Mucosa of descending colon (tissue), 3 donors: ENCODE measurements at regions not wholly inside any gene's neighbourhood (a gene's known extent, or its start where the extent isn't known, plus 50 kb on each side); places are given as distances from the start of the nearest gene placed in this dataset.

Experiments used
- ATAC-seq: fragments of 200-7000 bp; cut with Tn5 transposase; one replicate; pipeline ENCODE4 v1.9.1; 2020; ENCODE audit warnings: mild to moderate bottlenecking, moderate library complexity
- DNase-seq, 3 donors: peaks; one replicate each; pipeline ENCODE4 v3.0.0-alpha.2; 2020
- H3K36me3 ChIP-seq: fragments of 200-600 bp; one replicate; pipeline ENCODE4 v1.8.0; 2021; ENCODE audit warnings: low read depth, mild to moderate bottlenecking
- H3K4me1 ChIP-seq: fragments of 200-600 bp; one replicate; pipeline ENCODE4 v1.8.0; 2021; ENCODE audit warnings: low read depth, mild to moderate bottlenecking
- H3K4me3 ChIP-seq: fragments of 200-600 bp; one replicate; pipeline ENCODE4 v1.8.0; 2021; ENCODE audit warnings: mild to moderate bottlenecking
- H3K9me3 ChIP-seq: fragments of 200-600 bp; one replicate; pipeline ENCODE4 v1.8.0; 2021; ENCODE audit warnings: mild to moderate bottlenecking
- CTCF ChIP-seq: fragments of 200-600 bp; IDR thresholded peaks from one replicate; pipeline ENCODE4 v1.8.0; 2022; ENCODE audit warnings: antibody characterized with exemption, mild to moderate bottlenecking
- intact Hi-C, 2 donors: fragments of 100-400 bp; cut with DNase I in 1 of 2; cut with micrococcal nuclease in 1 of 2; formaldehyde crosslinking; loops; one replicate each; pipeline versions ENCODE4 v1.11.0 to v1.11.1; 2022; cut with DNase I, micrococcal nuclease
- donor health status: DM: no; HTN: no; CAD: no; lungs with moderate emphysema.
- donor health status: DM: no; HTN: no; CAD: no.
- donor health status: DM: no; HTN: yes; CAD: no.

DNA sequence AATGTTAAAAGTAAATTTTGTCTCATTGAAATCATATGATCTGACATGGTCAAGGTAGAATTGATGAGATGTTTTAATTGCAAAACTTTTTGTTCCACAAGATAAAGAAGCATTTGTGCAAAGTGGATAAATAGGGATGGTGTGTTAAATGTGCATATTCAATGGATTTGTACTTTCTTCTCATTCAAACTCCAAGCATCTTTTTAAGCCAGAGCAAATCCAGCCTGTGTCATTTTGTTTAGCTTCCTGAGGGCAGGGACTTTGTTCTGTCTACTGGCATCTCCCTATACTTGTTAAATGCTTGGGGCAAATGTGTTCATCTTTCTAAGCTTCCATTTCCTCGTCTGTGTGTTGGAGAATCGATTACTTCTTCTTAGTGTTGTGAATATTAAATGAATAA, 200.3 kb downstream of the SLIT2 start:
- intact Hi-C loops: no loop called here

GRCh38 chr4:20454515-20454914, 202.8 kb downstream of the SLIT2 start:
- no peak overlapping the region for H3K4me3 ChIP-seq
- no peaks in the 10 kb centered on the region for H3K9me3 ChIP-seq
- TF ChIP-seq CTCF: no peak
- intact Hi-C loops: no loop called here
- ATAC-seq (no peak), DNase-seq (no peak)
- no peaks in the 10 kb centered on the region for H3K36me3 ChIP-seq
- no peaks in the 10 kb centered on the region for H3K4me1 ChIP-seq

More for the DNA sequence above, 200.3 kb downstream of the SLIT2 start:
- ATAC-seq: no peak
- Histone ChIP-seq H3K36me3 (no peaks in the 10 kb centered on the region), H3K4me3 (no peak overlapping the region), H3K9me3 (no peaks in the 10 kb centered on the region), H3K4me1 (no peaks in the 10 kb centered on the region)
- no peak for DNase-seq
- TF ChIP-seq CTCF: no peak

DNA sequence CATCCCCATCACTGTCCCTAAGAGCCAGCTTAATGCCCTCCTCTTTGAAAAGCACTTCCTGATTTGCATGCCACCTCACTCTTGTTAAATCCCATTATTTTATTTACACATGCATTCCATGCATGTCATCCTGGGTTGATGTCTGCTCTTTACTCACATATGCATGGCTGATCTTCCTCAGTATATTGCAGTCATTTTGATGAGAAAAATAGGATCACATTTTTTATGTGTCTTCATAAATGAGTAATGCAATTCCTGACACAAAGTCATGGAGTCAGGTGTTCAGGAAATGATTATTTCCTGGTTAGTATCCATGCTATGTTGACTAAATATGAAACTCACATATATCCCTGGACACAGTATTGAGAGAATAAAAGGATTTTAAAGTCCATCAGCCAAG, 204.7 kb downstream of the SLIT2 start:
- H3K9me3 ChIP-seq: no peaks in the 10 kb centered on the region
- ATAC-seq (no peak), DNase-seq (no peak)
- H3K4me3 ChIP-seq: no peak overlapping the region
- intact Hi-C loops: no loop called here
- no peak for TF ChIP-seq CTCF
- H3K4me1 ChIP-seq: no peaks in the 10 kb centered on the region
- no peaks in the 10 kb centered on the region for H3K36me3 ChIP-seq

- no peak for ATAC-seq
These were observed 210.9 kb downstream of the SLIT2 start for GRCh38 chr4:20462426-20463175.

GRCh38 chr4:20463176-20463430, 211.4 kb downstream of the SLIT2 start:
- TF ChIP-seq CTCF: no peak
- Histone ChIP-seq H3K9me3 (no peaks in the 10 kb centered on the region), H3K36me3 (no peaks in the 10 kb centered on the region), H3K4me3 (no peak overlapping the region), H3K4me1 (no peaks in the 10 kb centered on the region)
- DNase-seq (no peak), ATAC-seq (no peak)
- intact Hi-C loops: no loop called here

More at GRCh38 chr4:20462426-20463175, 210.9 kb downstream of the SLIT2 start:
- intact Hi-C loops: no loop called here
- H3K4me1 ChIP-seq: no peaks in the 10 kb centered on the region
- no peak overlapping the region for H3K4me3 ChIP-seq
- DNase-seq: no peak
- no peaks in the 10 kb centered on the region for H3K9me3 ChIP-seq
- no peak for TF ChIP-seq CTCF
- no peaks in the 10 kb centered on the region for H3K36me3 ChIP-seq

DNA sequence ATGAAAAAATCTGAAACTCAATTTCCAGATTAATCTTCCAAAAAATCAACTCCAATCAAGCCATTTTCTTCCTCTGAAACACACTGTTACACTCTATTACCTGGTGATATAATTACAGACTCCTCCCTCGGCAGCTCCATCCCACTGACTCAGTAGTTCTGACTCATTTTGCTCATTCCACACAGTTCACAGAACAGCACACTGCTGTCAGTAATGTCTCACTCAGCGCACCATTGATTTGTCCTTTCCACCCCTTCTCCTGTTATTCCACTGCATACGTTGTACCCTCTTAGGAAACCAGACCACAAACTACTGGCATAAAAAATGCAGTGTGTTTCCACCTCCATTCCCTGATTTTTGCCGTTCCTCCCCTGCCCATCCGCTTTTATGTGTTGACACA, 212.7 kb downstream of the SLIT2 start:
- TF ChIP-seq CTCF: no peak
- Histone ChIP-seq H3K9me3 (no peaks in the 10 kb centered on the region), H3K4me3 (no peak overlapping the region), H3K4me1 (no peaks in the 10 kb centered on the region), H3K36me3 (no peaks in the 10 kb centered on the region)
- DNase-seq (no peak), ATAC-seq (no peak)
- intact Hi-C loops: no loop called here
